ENCODE measurements at regions not wholly inside any gene's neighbourhood (a gene's known extent, or its start where the extent isn't known, plus 50 kb on each side); places are given as distances from the start of the nearest gene placed in this dataset.

- no peak for TF ChIP-seq CTCF (IDR thresholded peaks at IDR 0.05)
- ATAC-seq (ENCODE audit: low read depth) (no peak), DNase-seq (no peak)
These were observed 263.4 kb upstream of the NDST4 start for GRCh38 chr4:115376866-115377265.

GRCh38 chr4:115374621-115375020, 261.2 kb upstream of the NDST4 start:
- TF ChIP-seq CTCF (IDR thresholded peaks at IDR 0.05), result no peak
- Mint-ChIP-seq H3K9me3 (no peaks in the 10 kb centered on the region), H3K36me3 (ENCODE audit: low read depth) (no peaks in the 10 kb centered on the region), H3K27me3 (no peaks in the 10 kb centered on the region), H3K27ac (no peak overlapping the region), H3K4me1 (no peaks in the 10 kb centered on the region), H3K4me3 (no peak overlapping the region)
- ATAC-seq (ENCODE audit: low read depth) (no peak), DNase-seq (no peak)
- intact Hi-C loops (cut with micrococcal nuclease), result no loop called here
- ChIA-PET POLR2A (no interaction called here), CTCF (no interaction called here)

More at GRCh38 chr4:115376866-115377265, 263.4 kb upstream of the NDST4 start:
- Mint-ChIP-seq H3K4me1 (no peaks in the 10 kb centered on the region), H3K27me3 (no peaks in the 10 kb centered on the region), H3K36me3 (ENCODE audit: low read depth) (no peaks in the 10 kb centered on the region), H3K27ac (no peak overlapping the region), H3K4me3 (no peak overlapping the region), H3K9me3 (no peaks in the 10 kb centered on the region)
- POLR2A ChIA-PET, result no interaction called here
- intact Hi-C loops (cut with micrococcal nuclease), result no loop called here
- CTCF ChIA-PET, result no interaction called here

- H3K9me3 Mint-ChIP-seq, result no peaks in the 10 kb centered on the region
- no peaks in the 10 kb centered on the region for H3K27me3 Mint-ChIP-seq
- CTCF ChIA-PET, result no interaction called here
- no peak overlapping the region for H3K27ac Mint-ChIP-seq
- no peak for TF ChIP-seq CTCF (IDR thresholded peaks at IDR 0.05)
- intact Hi-C loops (cut with micrococcal nuclease), result no loop called here
- H3K36me3 Mint-ChIP-seq (ENCODE audit: low read depth), result no peaks in the 10 kb centered on the region
- no peak overlapping the region for H3K4me3 Mint-ChIP-seq
- ATAC-seq (ENCODE audit: low read depth), result no peak
- POLR2A ChIA-PET, result no interaction called here
- DNase-seq, result no peak
- H3K4me1 Mint-ChIP-seq, result no peaks in the 10 kb centered on the region
These were observed 257.1 kb upstream of the NDST4 start for GRCh38 chr4:115370490-115370889.

- TF ChIP-seq CTCF (IDR thresholded peaks at IDR 0.05), result no peak
- POLR2A ChIA-PET, result no interaction called here
- no peak for DNase-seq
- no peak for ATAC-seq (ENCODE audit: low read depth)
- CTCF ChIA-PET, result no interaction called here
- Mint-ChIP-seq H3K4me1 (no peaks in the 10 kb centered on the region), H3K27ac (no peak overlapping the region), H3K36me3 (ENCODE audit: low read depth) (no peaks in the 10 kb centered on the region), H3K27me3 (no peaks in the 10 kb centered on the region), H3K9me3 (no peaks in the 10 kb centered on the region), H3K4me3 (no peak overlapping the region)
- intact Hi-C loops (cut with micrococcal nuclease), result no loop called here
These were observed 256.6 kb upstream of the NDST4 start for GRCh38 chr4:115370012-115370411.

GRCh38 chr4:115366390-115366789, 253.0 kb upstream of the NDST4 start:
- no peaks in the 10 kb centered on the region for H3K4me1 Mint-ChIP-seq
- no peak for TF ChIP-seq CTCF (IDR thresholded peaks at IDR 0.05)
- DNase-seq, result no peak

More at GRCh38 chr4:115366390-115366789, 253.0 kb upstream of the NDST4 start:
- Mint-ChIP-seq H3K27me3 (no peaks in the 10 kb centered on the region), H3K36me3 (ENCODE audit: low read depth) (no peaks in the 10 kb centered on the region), H3K27ac (no peak overlapping the region), H3K9me3 (no peaks in the 10 kb centered on the region), H3K4me3 (no peak overlapping the region)
- ChIA-PET CTCF (no interaction called here), POLR2A (no interaction called here)
- intact Hi-C loops (cut with micrococcal nuclease), result no loop called here
- no peak for ATAC-seq (ENCODE audit: low read depth)
